Fibroblast of upper back skin (primary cell): ENCODE measurements at regions not wholly inside any gene's neighbourhood (a gene's known extent, or its start where the extent isn't known, plus 50 kb on each side); places are given as distances from the start of the nearest gene placed in this dataset.

Experiments used
- DNase-seq: peaks from one replicate; pipeline ENCODE4 v3.0.0-alpha.2; 2013

GRCh38 chr1:68291688-68292384, 59.5 kb upstream of the WLS start:
- peak; percentile 29 for DNase-seq

GRCh38 chr1:68287241-68287640, 54.9 kb upstream of the WLS start:
- DNase-seq = no peak

- no peak for DNase-seq
These were observed 52.7 kb upstream of the WLS start for GRCh38 chr1:68285046-68285445.

- DNase-seq = no peak
These were observed 49.8 kb upstream of the WLS start for GRCh38 chr1:68281946-68282615.
